ENCODE measurements at regions not wholly inside any gene's neighbourhood (a gene's known extent, or its start where the extent isn't known, plus 50 kb on each side); places are given as distances from the start of the nearest gene placed in this dataset.

GRCh38 chr4:165580351-165580905 lies 201.6 kb downstream of the CPE start:
- Histone ChIP-seq H3K9me3 (replicated peaks in 1 of 2; ENCODE audit: control insufficient read depth in 1 of 2, insufficient read depth in 1 of 2, low read length in 2 of 2) (no peaks in the 10 kb centered on the region), H3K4me1 (ENCODE audit: control insufficient read depth in 1 of 2, insufficient read depth in 2 of 2, low read length in 2 of 2) (no peaks in the 10 kb centered on the region)

GRCh38 chr4:165583341-165583740 lies 204.5 kb downstream of the CPE start:
- H3K27me3 ChIP-seq (ENCODE audit: control insufficient read depth in 2 of 2, insufficient read depth in 2 of 2, low read length in 2 of 2), result no peaks in the 10 kb centered on the region
- H3K27ac ChIP-seq (ENCODE audit: low read depth in 1 of 2, low read length in 2 of 2), result no peak overlapping the region
- H3K9me3 ChIP-seq (replicated peaks in 1 of 2; ENCODE audit: control insufficient read depth in 1 of 2, insufficient read depth in 1 of 2, low read length in 2 of 2), result peaks cover 0 to 2% of the 10 kb centered on the region in 2 donors
- WGBS (ENCODE audit: insufficient coverage), result no CpG with 5 or more reads among the region's 3 CpGs
- H3K4me1 ChIP-seq (ENCODE audit: control insufficient read depth in 1 of 2, insufficient read depth in 2 of 2, low read length in 2 of 2), result no peaks in the 10 kb centered on the region
- H3K36me3 Mint-ChIP-seq, result no peaks in the 10 kb centered on the region
- H3K4me2 ChIP-seq (replicated peaks; ENCODE audit: extremely low read depth, low read length, poor library complexity, severe bottlenecking), result no peak overlapping the region
- TF ChIP-seq CTCF (IDR thresholded peaks at IDR 0.05), result no peak
- no peak overlapping the region for H2AFZ ChIP-seq (ENCODE audit: insufficient read depth, low read depth, low read length, poor library complexity, severe bottlenecking)
- no peak for DNase-seq
- peaks cover 0 to 10% (median 4%) of the 10 kb centered on the region in 7 donors for H3K9me3 Mint-ChIP-seq
- H3K4me3 ChIP-seq (replicated peaks in 1 of 3; ENCODE audit: low read depth in 2 of 3, low read length in 3 of 3), result no peak overlapping the region
- intact Hi-C loops (cut with micrococcal nuclease), result no loop called here
- H3K36me3 ChIP-seq (replicated peaks in 1 of 2; ENCODE audit: control insufficient read depth in 1 of 2, insufficient read depth in 2 of 2, low read length in 2 of 2), result no peaks in the 10 kb centered on the region
- no peaks in the 10 kb centered on the region for H4K20me1 ChIP-seq (ENCODE audit: insufficient read depth, low read length)
- H3K27me3 Mint-ChIP-seq (ENCODE audit: low read depth in 3 of 3), result no peaks in the 10 kb centered on the region
- H3K27ac Mint-ChIP-seq, result no peak overlapping the region
- H3K79me2 ChIP-seq (ENCODE audit: insufficient read depth, low read length), result no peaks in the 10 kb centered on the region
- no peaks in the 10 kb centered on the region for H3K4me1 Mint-ChIP-seq
- no peak overlapping the region for H3K4me3 Mint-ChIP-seq
- H3K9ac ChIP-seq (ENCODE audit: insufficient read depth, low read length, poor library complexity, severe bottlenecking), result no peak overlapping the region

More at GRCh38 chr4:165580351-165580905, 201.6 kb downstream of the CPE start:
- Mint-ChIP-seq H3K9me3 (peaks cover 0 to 5% (median 3%) of the 10 kb centered on the region in 7 donors), H3K4me1 (no peaks in the 10 kb centered on the region), H3K27ac (no peak overlapping the region), H3K36me3 (no peaks in the 10 kb centered on the region), H3K27me3 (ENCODE audit: low read depth in 3 of 3) (peaks cover 0 to 2% (median 0%) of the 10 kb centered on the region in 3 donors), H3K4me3 (no peak overlapping the region)
- no peaks in the 10 kb centered on the region for H3K79me2 ChIP-seq (ENCODE audit: insufficient read depth, low read length)
- H3K27ac ChIP-seq (ENCODE audit: low read depth in 1 of 2, low read length in 2 of 2), result no peak overlapping the region
- intact Hi-C loops (cut with micrococcal nuclease), result no loop called here
- DNase-seq, result no peak
- no peak overlapping the region for H3K4me3 ChIP-seq (replicated peaks in 1 of 3; ENCODE audit: low read depth in 2 of 3, low read length in 3 of 3)
- no peak overlapping the region for H3K9ac ChIP-seq (ENCODE audit: insufficient read depth, low read length, poor library complexity, severe bottlenecking)
- TF ChIP-seq CTCF (IDR thresholded peaks at IDR 0.05), result no peak
- H3K27me3 ChIP-seq (ENCODE audit: control insufficient read depth in 2 of 2, insufficient read depth in 2 of 2, low read length in 2 of 2), result no peaks in the 10 kb centered on the region
- H4K20me1 ChIP-seq (ENCODE audit: insufficient read depth, low read length), result no peaks in the 10 kb centered on the region
- H3K4me2 ChIP-seq (replicated peaks; ENCODE audit: extremely low read depth, low read length, poor library complexity, severe bottlenecking), result no peak overlapping the region
- WGBS (ENCODE audit: insufficient coverage), result 86% methylated on average over 2 of the region's 4 CpGs
- H3K36me3 ChIP-seq (replicated peaks in 1 of 2; ENCODE audit: control insufficient read depth in 1 of 2, insufficient read depth in 2 of 2, low read length in 2 of 2), result no peaks in the 10 kb centered on the region
- H2AFZ ChIP-seq (ENCODE audit: insufficient read depth, low read depth, low read length, poor library complexity, severe bottlenecking), result no peak overlapping the region

Data from CD14-positive monocyte (primary cell).